GM12878 (cell line): ENCODE measurements at regions not wholly inside any gene's neighbourhood (a gene's known extent, or its start where the extent isn't known, plus 50 kb on each side); places are given as distances from the start of the nearest gene placed in this dataset.

Source experiments
- ATAC-seq: fragments of 200-7000 bp; cut with Tn5 transposase; 3 replicates; pipeline ENCODE4 v1.9.1; 2020; ENCODE audit warnings: mild to moderate bottlenecking, moderate library complexity
- BruUV-seq: library from RNA; stranded (reverse); fragments of 400-500 nt; replicated peaks from 2 replicates; lab custom pipeline; 2021; lab: Mats Ljungman, UMichigan
- CTCF ChIA-PET: fragments of 300-600 bp; sonication (Branson Sonifier 250); formaldehyde crosslinking; extraction: SDS; loops from one replicate; lab custom pipeline; 2021; ENCODE audit warnings: inconsistent platforms; lab: Yijun Ruan, JAX
- POLR2A ChIA-PET: fragments of 350-600 bp; formaldehyde crosslinking; extraction: SDS; loops from one replicate; lab custom pipeline; 2021; ENCODE audit warnings: inconsistent platforms; lab: Charles Lee
- RAD21 ChIA-PET: fragments of 300-600 bp; sonication (Branson Sonifier 250); formaldehyde crosslinking; loops from one replicate; lab custom pipeline; 2023; ENCODE audit warnings: antibody characterized with exemption; ENCODE audit not compliant: unreplicated experiment; lab: Charles Lee
- SMC1A ChIA-PET: fragments of 300-600 bp; sonication (Branson Sonifier 250); formaldehyde crosslinking; loops from one replicate; lab custom pipeline; 2023; ENCODE audit not compliant: unreplicated experiment, uncharacterized antibody; lab: Charles Lee
- DNase-seq: peaks from one replicate; pipeline ENCODE4 v3.0.0-alpha.2; 2011; ENCODE audit warnings: low read depth, low spot score
- FAIRE-seq: peaks from 3 replicates; lab custom pipeline; 2011; peaks lifted over from hg19 to GRCh38; lab: Jason Lieb, UNC
- H2AFZ ChIP-seq: 2 replicates; pipeline ENCODE4 v1.6.0; 2011; ENCODE audit warnings: low read depth, low read length, control low read depth; ENCODE audit not compliant: control insufficient read depth
- H3K27ac ChIP-seq: 2 replicates; pipeline ENCODE4 v1.5.1; 2011; ENCODE audit warnings: control low read depth; ENCODE audit not compliant: control insufficient read depth, insufficient read depth
- H3K27me3 ChIP-seq, 2 experiments: replicated peaks in 1 of 2; 2 replicates each; pipeline versions ENCODE4 v1.6.0 to v1.6.1; 2011; ENCODE audit warnings: low read length in 1 of 2; ENCODE audit not compliant: control insufficient read depth in 2 of 2, insufficient read depth in 2 of 2
- H3K36me3 ChIP-seq, 2 experiments: 2 replicates each; pipeline ENCODE4 v1.5.1; 2011; ENCODE audit warnings: low read length in 1 of 2; ENCODE audit not compliant: control insufficient read depth in 2 of 2, insufficient read depth in 2 of 2
- H3K4me1 ChIP-seq: 2 replicates; pipeline ENCODE4 v1.6.1; 2011; ENCODE audit warnings: mild to moderate bottlenecking, low read length, moderate library complexity, mixed read lengths; ENCODE audit not compliant: control insufficient read depth, insufficient read depth
- H3K4me2 ChIP-seq: 2 replicates; pipeline ENCODE4 v1.6.0; 2011; ENCODE audit warnings: control low read depth; ENCODE audit not compliant: control insufficient read depth, insufficient read depth
- H3K4me3 ChIP-seq: fragments of 200-600 bp; sonication (generic); 2 replicates; pipeline ENCODE4 v1.5.1; 2016
- H3K79me2 ChIP-seq: 2 replicates; pipeline ENCODE4 v1.6.0; 2011; ENCODE audit warnings: low read length; ENCODE audit not compliant: control insufficient read depth, insufficient read depth
- H3K9ac ChIP-seq: 2 replicates; pipeline ENCODE4 v1.8.0; 2011; ENCODE audit warnings: low read length, control low read depth, mixed read lengths; ENCODE audit not compliant: control insufficient read depth, insufficient read depth
- H3K9me3 ChIP-seq: replicated peaks from 3 replicates; pipeline ENCODE4 v1.5.1; 2011; ENCODE audit warnings: mild to moderate bottlenecking, low read length; ENCODE audit not compliant: control insufficient read depth, insufficient read depth
- H4K20me1 ChIP-seq: 2 replicates; pipeline ENCODE4 v1.6.0; 2011; ENCODE audit not compliant: control insufficient read depth, insufficient read depth
- JUND ChIP-seq: IDR thresholded peaks from 2 replicates; pipeline ENCODE4 v1.6.1; 2012; ENCODE audit warnings: low read depth, mild to moderate bottlenecking, low read length, improper control_type of control experiment, moderate library complexity
- PML ChIP-seq: IDR thresholded peaks from 2 replicates; pipeline ENCODE4 v1.6.1; 2012; ENCODE audit warnings: low read length, inconsistent platforms
- SMC3 ChIP-seq: IDR thresholded peaks from 2 replicates; pipeline ENCODE4 v1.6.1; 2011; ENCODE audit warnings: low read length, improper control_type of control experiment, borderline replicate concordance
- STAT1 ChIP-seq: fragments of 450-650 bp; conservative IDR thresholded peaks from 2 replicates; pipeline ENCODE4 v1.6.1; 2014; ENCODE audit warnings: antibody characterized with exemption, mild to moderate bottlenecking
- TCF7 ChIP-seq: IDR thresholded peaks from 2 replicates; pipeline ENCODE4 v1.6.1; 2014; ENCODE audit warnings: antibody characterized with exemption, borderline replicate concordance
- WGBS: methylation state at CpG from one replicate; pipeline ENCODE4 v1.1.6; 2016; ENCODE audit warnings: low lambda C conversion rate; ENCODE audit not compliant: insufficient replicate concordance, insufficient coverage; ENCODE audit errors: missing lambda C conversion rate; 5-methylcytosine and 5-hydroxymethylcytosine counted together
- in situ Hi-C: fragments of 300-500 bp; cut with MboI; formaldehyde crosslinking; loops from 9 replicates; pipeline ENCODE4 v1.14.3; 2018; ENCODE audit warnings: mixed read lengths
- intact Hi-C: fragments of 100-400 bp; cut with micrococcal nuclease; formaldehyde crosslinking; loops from one replicate; pipeline ENCODE4 v1.14.2; 2022; ENCODE audit not compliant: unreplicated experiment
- TF ChIP-seq, protein P1 (sequence below): fragments of 450-650 bp; IDR thresholded peaks from 2 replicates; pipeline ENCODE4 v1.6.1; 2017; ENCODE audit warnings: mild to moderate bottlenecking, moderate library complexity
- TF ChIP-seq, protein P2 (sequence below): fragments of 450-650 bp; IDR thresholded peaks from 2 replicates; pipeline ENCODE4 v1.6.1; 2017; ENCODE audit warnings: mild to moderate bottlenecking, low read depth, inconsistent platforms; ENCODE audit not compliant: poor library complexity, severe bottlenecking

DNA sequence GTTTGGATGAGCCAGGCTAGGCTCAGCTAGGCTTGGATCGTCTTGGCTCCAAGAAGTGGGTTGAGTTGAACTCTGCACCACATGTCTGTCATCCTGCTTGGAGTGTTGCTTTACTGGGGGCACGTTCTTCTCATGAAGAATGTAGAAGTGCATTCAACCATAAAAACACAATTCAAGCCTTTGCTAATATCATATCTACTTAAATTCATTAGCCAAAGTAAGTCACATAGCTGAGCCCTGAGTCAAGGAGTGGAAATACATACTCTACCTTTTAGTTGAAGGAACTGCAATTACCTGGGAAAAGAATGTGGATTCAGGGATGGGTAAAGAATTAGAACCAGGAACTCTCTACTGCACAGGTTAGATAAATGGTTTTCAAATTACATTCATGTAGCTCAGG lies 360.4 kb upstream of the KCNH7 start:
- Histone ChIP-seq H3K9me3 (no peaks in the 10 kb centered on the region), H3K4me2 (no peak overlapping the region), H3K79me2 (no peaks in the 10 kb centered on the region), H2AFZ (no peak overlapping the region), H3K36me3 (no peaks in the 10 kb centered on the region), H3K27ac (no peak overlapping the region), H3K27me3 (no peaks in the 10 kb centered on the region), H3K4me1 (no peaks in the 10 kb centered on the region), H4K20me1 (no peaks in the 10 kb centered on the region), H3K9ac (no peak overlapping the region), H3K4me3 (no peak overlapping the region)
- WGBS, result 0% methylated on average over 2 of the region's 2 CpGs
- FAIRE-seq, result no peak
- ChIA-PET CTCF (no interaction called here), SMC1A (interaction anchor here (1.6 to 1.8 kb wide), 2 partner anchors 14 to 17 kb away, joined by 5 read pairs; no protein-coding TSS in a partner anchor), POLR2A (no interaction called here), RAD21 (no interaction called here)
- in situ Hi-C loops (no loop called here), intact Hi-C loops (no loop called here)
- TF ChIP-seq PML (no peak), TCF7 (no peak), STAT1 (no peak), SMC3 (no peak), JUND (no peak)
- TF ChIP-seq, protein P1, sequence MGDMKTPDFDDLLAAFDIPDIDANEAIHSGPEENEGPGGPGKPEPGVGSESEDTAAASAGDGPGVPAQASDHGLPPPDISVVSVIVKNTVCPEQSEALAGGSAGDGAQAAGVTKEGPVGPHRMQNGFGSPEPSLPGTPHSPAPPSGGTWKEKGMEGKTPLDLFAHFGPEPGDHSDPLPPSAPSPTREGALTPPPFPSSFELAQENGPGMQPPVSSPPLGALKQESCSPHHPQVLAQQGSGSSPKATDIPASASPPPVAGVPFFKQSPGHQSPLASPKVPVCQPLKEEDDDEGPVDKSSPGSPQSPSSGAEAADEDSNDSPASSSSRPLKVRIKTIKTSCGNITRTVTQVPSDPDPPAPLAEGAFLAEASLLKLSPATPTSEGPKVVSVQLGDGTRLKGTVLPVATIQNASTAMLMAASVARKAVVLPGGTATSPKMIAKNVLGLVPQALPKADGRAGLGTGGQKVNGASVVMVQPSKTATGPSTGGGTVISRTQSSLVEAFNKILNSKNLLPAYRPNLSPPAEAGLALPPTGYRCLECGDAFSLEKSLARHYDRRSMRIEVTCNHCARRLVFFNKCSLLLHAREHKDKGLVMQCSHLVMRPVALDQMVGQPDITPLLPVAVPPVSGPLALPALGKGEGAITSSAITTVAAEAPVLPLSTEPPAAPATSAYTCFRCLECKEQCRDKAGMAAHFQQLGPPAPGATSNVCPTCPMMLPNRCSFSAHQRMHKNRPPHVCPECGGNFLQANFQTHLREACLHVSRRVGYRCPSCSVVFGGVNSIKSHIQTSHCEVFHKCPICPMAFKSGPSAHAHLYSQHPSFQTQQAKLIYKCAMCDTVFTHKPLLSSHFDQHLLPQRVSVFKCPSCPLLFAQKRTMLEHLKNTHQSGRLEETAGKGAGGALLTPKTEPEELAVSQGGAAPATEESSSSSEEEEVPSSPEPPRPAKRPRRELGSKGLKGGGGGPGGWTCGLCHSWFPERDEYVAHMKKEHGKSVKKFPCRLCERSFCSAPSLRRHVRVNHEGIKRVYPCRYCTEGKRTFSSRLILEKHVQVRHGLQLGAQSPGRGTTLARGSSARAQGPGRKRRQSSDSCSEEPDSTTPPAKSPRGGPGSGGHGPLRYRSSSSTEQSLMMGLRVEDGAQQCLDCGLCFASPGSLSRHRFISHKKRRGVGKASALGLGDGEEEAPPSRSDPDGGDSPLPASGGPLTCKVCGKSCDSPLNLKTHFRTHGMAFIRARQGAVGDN, result no peak
- TF ChIP-seq, protein P2, sequence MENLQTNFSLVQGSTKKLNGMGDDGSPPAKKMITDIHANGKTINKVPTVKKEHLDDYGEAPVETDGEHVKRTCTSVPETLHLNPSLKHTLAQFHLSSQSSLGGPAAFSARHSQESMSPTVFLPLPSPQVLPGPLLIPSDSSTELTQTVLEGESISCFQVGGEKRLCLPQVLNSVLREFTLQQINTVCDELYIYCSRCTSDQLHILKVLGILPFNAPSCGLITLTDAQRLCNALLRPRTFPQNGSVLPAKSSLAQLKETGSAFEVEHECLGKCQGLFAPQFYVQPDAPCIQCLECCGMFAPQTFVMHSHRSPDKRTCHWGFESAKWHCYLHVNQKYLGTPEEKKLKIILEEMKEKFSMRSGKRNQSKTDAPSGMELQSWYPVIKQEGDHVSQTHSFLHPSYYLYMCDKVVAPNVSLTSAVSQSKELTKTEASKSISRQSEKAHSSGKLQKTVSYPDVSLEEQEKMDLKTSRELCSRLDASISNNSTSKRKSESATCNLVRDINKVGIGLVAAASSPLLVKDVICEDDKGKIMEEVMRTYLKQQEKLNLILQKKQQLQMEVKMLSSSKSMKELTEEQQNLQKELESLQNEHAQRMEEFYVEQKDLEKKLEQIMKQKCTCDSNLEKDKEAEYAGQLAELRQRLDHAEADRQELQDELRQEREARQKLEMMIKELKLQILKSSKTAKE, result no peak
- no peak for ATAC-seq
- DNase-seq, result no peak
- no TSS peak for BruUV-seq
